ENCODE measurements at regions not wholly inside any gene's neighbourhood (a gene's known extent, or its start where the extent isn't known, plus 50 kb on each side); places are given as distances from the start of the nearest gene placed in this dataset.

- H3K4me1 ChIP-seq (ENCODE audit: control insufficient read depth in 2 of 2, insufficient read depth in 2 of 2, low read length in 2 of 2), result no peaks in the 10 kb centered on the region
Measured at GRCh38 chr1:244106837-244107493, 55.9 kb downstream of the ZBTB18 start.

GRCh38 chr1:244111027-244111426 is 59.9 kb downstream of the ZBTB18 start:
- Histone ChIP-seq H3K4me1 (ENCODE audit: control insufficient read depth in 2 of 2, insufficient read depth in 2 of 2, low read length in 2 of 2) (no peaks in the 10 kb centered on the region), H3K9me3 (ENCODE audit: control insufficient read depth in 2 of 2, insufficient read depth in 1 of 2, low read length in 1 of 2) (no peaks in the 10 kb centered on the region), H3K27ac (ENCODE audit: low read depth in 1 of 2, low read length in 1 of 2) (no peak overlapping the region), H3K36me3 (ENCODE audit: control insufficient read depth in 2 of 2, insufficient read depth in 2 of 2, low read length in 1 of 2) (no peaks in the 10 kb centered on the region), H3K27me3 (ENCODE audit: control insufficient read depth in 2 of 2, insufficient read depth in 1 of 2, low read length in 1 of 2) (no peaks in the 10 kb centered on the region), H3K4me3 (ENCODE audit: low read length in 2 of 2) (no peak overlapping the region)
- DNase-seq (ENCODE audit: low read depth in 6 of 9, low spot score in 9 of 9), result no peak
- 86% methylated on average over 7 of the region's 7 CpGs for WGBS

More at GRCh38 chr1:244106837-244107493, 55.9 kb downstream of the ZBTB18 start:
- DNase-seq (ENCODE audit: low read depth in 6 of 9, low spot score in 9 of 9), result no peak
- Histone ChIP-seq H3K27me3 (ENCODE audit: control insufficient read depth in 2 of 2, insufficient read depth in 1 of 2, low read length in 1 of 2) (no peaks in the 10 kb centered on the region), H3K4me3 (ENCODE audit: low read length in 2 of 2) (no peak overlapping the region), H3K36me3 (ENCODE audit: control insufficient read depth in 2 of 2, insufficient read depth in 2 of 2, low read length in 1 of 2) (no peaks in the 10 kb centered on the region), H3K9me3 (ENCODE audit: control insufficient read depth in 2 of 2, insufficient read depth in 1 of 2, low read length in 1 of 2) (no peaks in the 10 kb centered on the region), H3K27ac (ENCODE audit: low read depth in 1 of 2, low read length in 1 of 2) (no peak overlapping the region)
- WGBS, result 96% methylated on average over 8 of the region's 8 CpGs

GRCh38 chr1:244112041-244112440 is 61.0 kb downstream of the ZBTB18 start:
- Histone ChIP-seq H3K36me3 (ENCODE audit: control insufficient read depth in 2 of 2, insufficient read depth in 2 of 2, low read length in 1 of 2) (no peaks in the 10 kb centered on the region), H3K27me3 (ENCODE audit: control insufficient read depth in 2 of 2, insufficient read depth in 1 of 2, low read length in 1 of 2) (no peaks in the 10 kb centered on the region), H3K4me3 (ENCODE audit: low read length in 2 of 2) (no peak overlapping the region), H3K9me3 (ENCODE audit: control insufficient read depth in 2 of 2, insufficient read depth in 1 of 2, low read length in 1 of 2) (no peaks in the 10 kb centered on the region), H3K27ac (ENCODE audit: low read depth in 1 of 2, low read length in 1 of 2) (no peak overlapping the region), H3K4me1 (ENCODE audit: control insufficient read depth in 2 of 2, insufficient read depth in 2 of 2, low read length in 2 of 2) (no peaks in the 10 kb centered on the region)
- WGBS, result 98% methylated on average over 5 of the region's 5 CpGs
- no peak for DNase-seq (ENCODE audit: low read depth in 6 of 9, low spot score in 9 of 9)

- DNase-seq (ENCODE audit: low read depth in 6 of 9, low spot score in 9 of 9), result no peak
- no peaks in the 10 kb centered on the region for H3K36me3 ChIP-seq (ENCODE audit: control insufficient read depth in 2 of 2, insufficient read depth in 2 of 2, low read length in 1 of 2)
- H3K27ac ChIP-seq (ENCODE audit: low read depth in 1 of 2, low read length in 1 of 2), result no peak overlapping the region
- H3K27me3 ChIP-seq (ENCODE audit: control insufficient read depth in 2 of 2, insufficient read depth in 1 of 2, low read length in 1 of 2), result no peaks in the 10 kb centered on the region
- H3K4me3 ChIP-seq (ENCODE audit: low read length in 2 of 2), result no peak overlapping the region
- no peaks in the 10 kb centered on the region for H3K9me3 ChIP-seq (ENCODE audit: control insufficient read depth in 2 of 2, insufficient read depth in 1 of 2, low read length in 1 of 2)
- H3K4me1 ChIP-seq (ENCODE audit: control insufficient read depth in 2 of 2, insufficient read depth in 2 of 2, low read length in 2 of 2), result no peaks in the 10 kb centered on the region
- WGBS, result 98% methylated on average over 1 of the region's 1 CpG
Measured at GRCh38 chr1:244112636-244113035, 61.6 kb downstream of the ZBTB18 start.

GRCh38 chr1:244113532-244114320 is 62.6 kb downstream of the ZBTB18 start:
- no peak overlapping the region for H3K4me3 ChIP-seq (ENCODE audit: low read length in 2 of 2)
- H3K4me1 ChIP-seq (ENCODE audit: control insufficient read depth in 2 of 2, insufficient read depth in 2 of 2, low read length in 2 of 2), result no peaks in the 10 kb centered on the region
- WGBS, result 96% methylated on average over 6 of the region's 6 CpGs
- no peak overlapping the region for H3K27ac ChIP-seq (ENCODE audit: low read depth in 1 of 2, low read length in 1 of 2)
- no peak for DNase-seq (ENCODE audit: low read depth in 6 of 9, low spot score in 9 of 9)
- H3K9me3 ChIP-seq (ENCODE audit: control insufficient read depth in 2 of 2, insufficient read depth in 1 of 2, low read length in 1 of 2), result no peaks in the 10 kb centered on the region
- no peaks in the 10 kb centered on the region for H3K36me3 ChIP-seq (ENCODE audit: control insufficient read depth in 2 of 2, insufficient read depth in 2 of 2, low read length in 1 of 2)
- H3K27me3 ChIP-seq (ENCODE audit: control insufficient read depth in 2 of 2, insufficient read depth in 1 of 2, low read length in 1 of 2), result no peaks in the 10 kb centered on the region

GRCh38 chr1:244114892-244115291 is 63.8 kb downstream of the ZBTB18 start:
- 73% methylated on average over 4 of the region's 4 CpGs for WGBS
- Histone ChIP-seq H3K4me3 (ENCODE audit: low read length in 2 of 2) (no peak overlapping the region), H3K36me3 (ENCODE audit: control insufficient read depth in 2 of 2, insufficient read depth in 2 of 2, low read length in 1 of 2) (no peaks in the 10 kb centered on the region), H3K27ac (ENCODE audit: low read depth in 1 of 2, low read length in 1 of 2) (no peak overlapping the region), H3K27me3 (ENCODE audit: control insufficient read depth in 2 of 2, insufficient read depth in 1 of 2, low read length in 1 of 2) (no peaks in the 10 kb centered on the region), H3K4me1 (ENCODE audit: control insufficient read depth in 2 of 2, insufficient read depth in 2 of 2, low read length in 2 of 2) (no peaks in the 10 kb centered on the region), H3K9me3 (ENCODE audit: control insufficient read depth in 2 of 2, insufficient read depth in 1 of 2, low read length in 1 of 2) (no peaks in the 10 kb centered on the region)
- no peak for DNase-seq (ENCODE audit: low read depth in 6 of 9, low spot score in 9 of 9)

GRCh38 chr1:244116946-244117345 is 65.9 kb downstream of the ZBTB18 start:
- DNase-seq (ENCODE audit: low read depth in 6 of 9, low spot score in 9 of 9), result no peak
- Histone ChIP-seq H3K4me1 (ENCODE audit: control insufficient read depth in 2 of 2, insufficient read depth in 2 of 2, low read length in 2 of 2) (no peaks in the 10 kb centered on the region), H3K27ac (ENCODE audit: low read depth in 1 of 2, low read length in 1 of 2) (no peak overlapping the region), H3K9me3 (ENCODE audit: control insufficient read depth in 2 of 2, insufficient read depth in 1 of 2, low read length in 1 of 2) (no peaks in the 10 kb centered on the region), H3K27me3 (ENCODE audit: control insufficient read depth in 2 of 2, insufficient read depth in 1 of 2, low read length in 1 of 2) (no peaks in the 10 kb centered on the region), H3K4me3 (ENCODE audit: low read length in 2 of 2) (no peak overlapping the region), H3K36me3 (ENCODE audit: control insufficient read depth in 2 of 2, insufficient read depth in 2 of 2, low read length in 1 of 2) (no peaks in the 10 kb centered on the region)
- whole genome bisulfite sequencing, result 96% methylated on average over 3 of the region's 3 CpGs

- Histone ChIP-seq H3K27me3 (ENCODE audit: control insufficient read depth in 2 of 2, insufficient read depth in 1 of 2, low read length in 1 of 2) (no peaks in the 10 kb centered on the region), H3K4me1 (ENCODE audit: control insufficient read depth in 2 of 2, insufficient read depth in 2 of 2, low read length in 2 of 2) (no peaks in the 10 kb centered on the region), H3K36me3 (ENCODE audit: control insufficient read depth in 2 of 2, insufficient read depth in 2 of 2, low read length in 1 of 2) (no peaks in the 10 kb centered on the region), H3K4me3 (ENCODE audit: low read length in 2 of 2) (no peak overlapping the region), H3K9me3 (ENCODE audit: control insufficient read depth in 2 of 2, insufficient read depth in 1 of 2, low read length in 1 of 2) (no peaks in the 10 kb centered on the region), H3K27ac (ENCODE audit: low read depth in 1 of 2, low read length in 1 of 2) (no peak overlapping the region)
- DNase-seq (ENCODE audit: low read depth in 6 of 9, low spot score in 9 of 9), result no peak
- 88% methylated on average over 16 of the region's 16 CpGs for WGBS
Measured at GRCh38 chr1:244118109-244118761, 67.2 kb downstream of the ZBTB18 start.
